HAP-1 (cell line): ENCODE measurements at regions not wholly inside any gene's neighbourhood (a gene's known extent, or its start where the extent isn't known, plus 50 kb on each side); places are given as distances from the start of the nearest gene placed in this dataset.
A peak's percentile ranks its signal among the peaks of the same experiment; 100 is the strongest.

Experiments
- DNase-seq, 2 experiments: peaks; one replicate each; pipeline ENCODE4 v3.0.0-alpha.2; 2016 to 2020; ENCODE audit warnings: low spot score in 2 of 2
- H3K27me3 ChIP-seq: fragments of 250-450 bp; sonication (Bioruptor Pico); 2 replicates; pipeline ENCODE4 v1.5.1; 2020; ENCODE audit warnings: low read depth, mild to moderate bottlenecking, moderate library complexity
- H3K36me3 ChIP-seq: fragments of 250-450 bp; sonication (Bioruptor Pico); replicated peaks from 2 replicates; pipeline ENCODE4 v1.5.1; 2020; ENCODE audit warnings: mild to moderate bottlenecking
- H3K4me1 ChIP-seq: fragments of 250-450 bp; sonication (Bioruptor Pico); 2 replicates; pipeline ENCODE4 v1.5.1; 2020; ENCODE audit warnings: mild to moderate bottlenecking
- H3K4me3 ChIP-seq: fragments of 250-450 bp; sonication (Bioruptor Pico); 2 replicates; pipeline ENCODE4 v1.5.1; 2020; ENCODE audit warnings: mild to moderate bottlenecking, moderate library complexity
- H3K9me3 ChIP-seq: fragments of 250-450 bp; sonication (Bioruptor Pico); 2 replicates; pipeline ENCODE4 v1.5.1; 2020; ENCODE audit warnings: mild to moderate bottlenecking, moderate library complexity
- in situ Hi-C: fragments of 300-500 bp; cut with MboI; formaldehyde crosslinking; loops from 3 replicates; pipeline ENCODE4 v1.14.3; 2020; ENCODE audit warnings: low sequenced_read_pairs, inconsistent platforms, mixed read lengths

DNA sequence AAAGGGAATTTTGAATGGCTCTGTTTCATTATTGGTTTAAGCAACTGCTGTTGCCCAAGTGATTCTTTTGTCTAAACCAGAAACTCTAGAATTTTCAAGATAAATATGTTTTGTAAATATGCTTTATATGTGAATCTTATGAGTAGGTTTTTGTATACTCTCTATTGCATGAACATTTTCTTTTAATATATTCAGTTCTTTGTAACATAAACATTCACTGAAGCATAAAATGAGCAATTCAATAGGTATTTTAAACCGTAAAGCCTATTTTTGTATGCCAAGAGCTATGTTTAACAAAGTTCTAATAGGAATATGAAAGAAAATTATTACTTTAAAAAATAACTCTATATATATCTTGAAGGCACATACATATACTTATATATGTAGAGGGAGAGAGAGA lies 293.1 kb downstream of the PSAT1 start:
- Histone ChIP-seq H3K9me3 (no peaks in the 10 kb centered on the region; the same call in 1 of the 2 replicates), H3K36me3 (no peaks in the 10 kb centered on the region), H3K4me1 (no peaks in the 10 kb centered on the region), H3K4me3 (no peak overlapping the region), H3K27me3 (peaks cover 9% of the 10 kb centered on the region)
- in situ Hi-C loops: no loop called here
- DNase-seq: no peak

DNA sequence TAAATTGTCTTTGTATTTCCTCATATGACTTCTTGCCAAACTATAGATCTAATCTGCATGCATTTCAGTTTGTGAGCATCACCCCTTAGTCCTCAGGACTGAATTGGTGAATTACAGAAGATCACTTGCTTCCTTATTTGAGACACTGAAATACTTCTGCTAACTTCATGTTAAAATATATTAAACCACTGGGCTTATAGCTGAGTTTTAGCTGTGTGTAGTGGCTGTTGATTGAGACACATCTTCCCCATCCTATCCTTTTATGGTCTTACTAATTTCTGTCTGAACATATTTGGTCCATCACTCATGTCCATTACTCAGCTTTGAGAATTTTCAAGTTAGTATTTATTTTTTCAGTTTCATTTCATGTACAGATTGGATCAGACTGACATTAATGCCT lies 295.9 kb downstream of the PSAT1 start:
- H3K27me3 ChIP-seq: peaks cover 21% of the 10 kb centered on the region

DNA sequence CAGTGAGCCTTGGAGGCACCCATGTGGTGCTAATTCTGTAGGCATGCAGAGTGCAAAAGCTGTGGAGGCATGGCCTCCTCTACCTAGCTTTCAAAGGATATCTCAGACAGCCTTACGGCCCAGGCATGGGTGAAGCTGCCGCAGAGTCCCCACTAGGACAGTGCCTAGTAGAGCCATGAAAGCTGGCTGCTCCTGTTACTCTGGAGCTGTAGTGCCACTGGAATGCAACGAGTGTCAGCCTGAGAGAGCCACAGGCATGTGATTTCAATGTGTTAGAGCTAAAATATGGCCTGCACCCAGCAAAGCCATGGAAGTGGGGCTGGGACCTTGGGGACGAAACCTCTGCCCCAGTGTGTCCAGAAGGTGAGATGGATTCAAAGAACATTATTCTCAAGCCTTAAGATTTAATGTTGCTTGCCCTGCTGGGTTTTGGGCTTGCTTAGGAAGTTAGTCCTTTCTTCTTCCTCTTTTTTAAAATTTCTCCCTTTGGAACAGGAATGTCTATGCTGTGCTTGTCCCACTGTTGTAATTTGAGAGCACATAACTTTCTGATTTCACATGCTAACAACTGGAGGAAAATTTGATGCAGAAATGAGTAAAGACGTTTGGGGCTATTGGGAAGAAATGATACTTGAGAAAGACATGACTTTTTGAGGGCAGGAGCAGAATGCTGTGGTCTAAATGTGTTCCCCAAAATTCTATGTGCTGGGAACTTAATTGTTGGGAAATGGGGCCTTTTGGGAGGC lies 298.4 kb downstream of the PSAT1 start:
- Histone ChIP-seq H3K9me3 (no peaks in the 10 kb centered on the region; the same call in 1 of the 2 replicates), H3K27me3 (peaks cover 36% of the 10 kb centered on the region), H3K4me3 (no peak overlapping the region), H3K4me1 (no peaks in the 10 kb centered on the region), H3K36me3 (no peaks in the 10 kb centered on the region)
- in situ Hi-C loops: no loop called here
- no peak for DNase-seq

More for the DNA sequence above, 295.9 kb downstream of the PSAT1 start:
- Histone ChIP-seq H3K9me3 (no peaks in the 10 kb centered on the region; the same call in 1 of the 2 replicates), H3K4me3 (no peak overlapping the region), H3K4me1 (no peaks in the 10 kb centered on the region), H3K36me3 (no peaks in the 10 kb centered on the region)
- in situ Hi-C loops: no loop called here
- DNase-seq: no peak

DNA sequence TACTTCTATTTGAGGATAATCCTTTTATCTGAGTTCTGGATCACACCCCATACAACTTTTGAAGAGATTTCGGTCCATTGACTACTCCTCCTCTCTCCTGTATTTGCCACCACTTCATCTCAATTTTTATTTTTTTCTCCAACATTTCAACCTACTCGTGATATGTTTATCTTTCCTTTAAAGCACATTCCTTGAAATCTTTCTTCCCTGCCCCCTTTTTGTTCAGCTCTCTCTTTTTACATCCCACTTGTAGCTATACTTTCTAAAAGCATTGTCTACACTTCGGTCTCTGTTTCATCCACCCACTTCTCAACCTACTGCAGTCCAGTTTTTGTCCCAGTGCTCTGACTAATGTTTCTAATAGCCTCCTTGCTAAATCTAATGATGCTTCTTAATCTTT lies 299.4 kb downstream of the PSAT1 start:
- no peak overlapping the region for H3K4me3 ChIP-seq
- in situ Hi-C loops: no loop called here

DNA sequence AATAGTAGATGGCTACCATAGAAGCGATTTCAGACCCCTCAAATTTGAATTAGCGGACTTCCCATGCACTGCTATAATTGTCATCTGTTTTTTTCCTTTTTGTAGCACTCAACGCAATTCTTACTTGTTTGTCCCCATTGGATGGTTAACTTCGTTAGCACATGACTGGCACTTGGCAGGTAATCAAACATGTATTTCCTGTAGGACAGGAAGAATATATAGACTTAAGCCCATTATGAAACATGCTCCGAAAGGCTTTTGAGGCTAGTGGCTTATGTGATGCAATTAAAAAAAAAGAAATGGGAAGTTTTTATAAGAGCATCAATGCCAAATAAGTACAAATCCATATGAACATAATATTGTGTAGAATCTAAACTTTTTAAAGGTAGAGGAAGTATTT lies 301.2 kb downstream of the PSAT1 start:
- H3K9me3 ChIP-seq: no peaks in the 10 kb centered on the region
- H3K4me1 ChIP-seq: no peaks in the 10 kb centered on the region
- DNase-seq: no peak
- H3K27me3 ChIP-seq: peaks cover 40% of the 10 kb centered on the region
- no peak overlapping the region for H3K4me3 ChIP-seq
- in situ Hi-C loops: no loop called here
- H3K36me3 ChIP-seq: no peaks in the 10 kb centered on the region

More for the DNA sequence above, 299.4 kb downstream of the PSAT1 start:
- Histone ChIP-seq H3K9me3 (no peaks in the 10 kb centered on the region), H3K4me1 (no peaks in the 10 kb centered on the region), H3K27me3 (peaks cover 35% of the 10 kb centered on the region), H3K36me3 (no peaks in the 10 kb centered on the region)
- no peak for DNase-seq

DNA sequence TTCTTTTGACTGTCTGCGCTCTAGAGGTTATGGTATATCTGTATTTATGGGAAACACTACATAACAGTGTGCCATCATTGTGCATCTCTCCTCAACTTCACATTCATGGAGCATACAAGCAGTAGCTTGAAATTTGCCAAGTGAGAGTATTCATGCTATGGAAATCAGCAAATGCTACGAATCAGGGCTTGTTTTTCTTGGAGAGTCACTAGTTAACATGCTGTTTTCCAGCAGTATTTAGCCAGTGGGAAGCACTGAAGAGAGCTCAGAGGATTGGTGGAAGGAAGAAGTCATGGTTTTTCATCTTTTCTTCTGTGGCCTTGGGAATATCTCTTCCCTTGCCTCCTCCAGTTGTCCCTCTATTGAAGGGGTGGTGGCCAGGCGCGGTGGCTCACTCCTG lies 303.0 kb downstream of the PSAT1 start:
- Histone ChIP-seq H3K36me3 (no peaks in the 10 kb centered on the region), H3K27me3 (peaks cover 37% of the 10 kb centered on the region), H3K4me3 (no peak overlapping the region), H3K9me3 (no peaks in the 10 kb centered on the region), H3K4me1 (no peaks in the 10 kb centered on the region)
- DNase-seq: no peak
- in situ Hi-C loops: no loop called here

DNA sequence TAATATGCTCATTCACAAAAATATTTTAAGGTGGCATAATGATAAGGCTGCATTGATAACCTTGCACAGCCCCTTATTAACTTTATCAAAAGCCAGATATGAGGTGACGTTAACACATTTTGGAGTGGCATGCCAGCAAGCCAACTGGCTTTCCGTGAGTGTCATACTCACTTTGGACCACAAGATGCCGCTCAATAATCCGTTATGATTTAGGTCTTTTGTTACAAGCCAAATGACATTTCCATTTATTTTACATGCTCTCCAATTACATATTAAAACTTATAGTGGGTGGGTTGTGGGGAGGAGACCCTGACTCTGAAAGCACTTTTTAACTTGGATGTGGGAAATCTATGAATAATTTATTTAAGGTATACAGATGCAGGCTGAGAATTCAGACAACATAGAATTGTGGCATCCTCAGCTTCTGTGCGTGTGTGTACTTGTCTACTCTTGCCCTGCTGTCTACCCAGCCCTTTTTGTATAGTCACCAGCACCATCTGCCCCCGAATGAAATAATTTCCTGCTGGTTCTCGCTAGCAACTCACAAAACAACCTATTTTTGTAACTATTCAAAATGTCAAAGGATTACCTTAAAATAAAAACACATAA lies 305.1 kb downstream of the PSAT1 start:
- H3K4me3 ChIP-seq: no peak overlapping the region
- in situ Hi-C loops: no loop called here
- peak; percentile 52 to 60 for DNase-seq

DNA sequence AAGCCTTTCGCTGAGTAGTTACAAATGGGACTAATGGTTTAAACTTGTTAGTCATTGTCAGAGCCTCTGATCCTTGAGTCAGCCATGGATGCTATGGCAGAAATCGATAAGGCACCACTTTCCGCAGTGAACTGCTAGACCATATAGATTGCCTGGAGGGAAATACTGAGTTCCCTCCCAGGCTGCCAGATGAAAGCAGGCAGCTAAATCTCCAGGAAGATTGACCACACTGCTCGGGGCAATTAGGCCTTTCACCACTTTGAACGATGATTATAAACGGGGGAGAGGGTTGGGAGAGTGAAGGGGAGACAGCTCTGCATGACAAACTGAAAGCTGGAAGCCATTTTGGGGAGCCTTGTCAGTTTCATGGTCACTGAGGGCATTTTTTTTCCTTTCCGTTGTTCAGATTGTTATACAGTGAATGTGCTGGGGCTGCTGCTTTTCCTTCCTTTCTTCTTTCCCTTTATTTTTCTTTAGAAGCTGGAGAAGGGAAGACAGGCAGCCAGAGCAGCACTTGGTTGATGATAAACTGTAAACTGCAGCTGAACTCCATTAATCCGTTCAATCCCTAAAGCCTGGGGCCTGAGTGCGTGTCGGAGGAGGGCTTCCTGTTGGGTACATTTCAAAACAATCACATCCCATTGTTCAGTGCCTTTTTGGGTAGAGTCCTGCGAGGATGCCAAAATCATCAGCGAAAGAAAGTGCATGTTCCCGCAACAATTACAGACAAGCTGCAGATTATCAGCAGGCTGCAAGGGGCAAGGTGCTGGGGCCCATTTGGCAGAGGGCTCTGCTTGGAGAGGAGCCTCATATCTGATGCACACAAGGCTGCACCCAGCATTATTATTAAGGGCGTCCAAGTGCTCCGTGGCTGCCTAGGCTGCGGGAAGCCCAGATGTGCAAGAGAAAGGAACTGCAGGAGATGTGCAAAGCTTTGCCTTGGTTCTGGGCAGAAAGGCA lies 308.4 kb downstream of the PSAT1 start:
- Histone ChIP-seq H3K36me3 (no peaks in the 10 kb centered on the region), H3K4me3 (no peak overlapping the region), H3K4me1 (no peaks in the 10 kb centered on the region), H3K9me3 (no peaks in the 10 kb centered on the region), H3K27me3 (peaks cover 24% of the 10 kb centered on the region)
- in situ Hi-C loops: no loop called here
- DNase-seq: no peak

More for the DNA sequence above, 305.1 kb downstream of the PSAT1 start:
- Histone ChIP-seq H3K27me3 (peaks cover 27% of the 10 kb centered on the region), H3K9me3 (no peaks in the 10 kb centered on the region), H3K4me1 (no peaks in the 10 kb centered on the region), H3K36me3 (no peaks in the 10 kb centered on the region)

DNA sequence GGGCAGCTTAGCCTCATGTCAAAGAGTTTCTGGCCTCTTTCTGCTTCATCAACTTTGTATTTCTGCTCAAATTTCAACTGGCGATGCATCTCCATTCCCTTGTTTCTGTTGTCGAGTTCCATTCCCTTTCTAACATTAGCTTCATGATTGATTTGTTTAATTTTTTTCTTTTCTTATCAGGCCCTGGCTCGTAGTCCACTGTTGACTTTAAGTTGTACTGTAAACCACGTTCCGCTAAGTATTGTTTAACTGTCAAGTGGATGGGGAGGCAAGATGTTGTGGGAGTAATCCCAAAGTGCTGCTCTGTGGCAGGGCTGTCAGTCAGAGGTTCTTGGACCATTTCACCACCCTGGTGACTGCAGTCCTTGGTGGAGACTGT lies 309.1 kb downstream of the PSAT1 start:
- no peak for DNase-seq
- in situ Hi-C loops: no loop called here
- H3K27me3 ChIP-seq: peaks cover 26% of the 10 kb centered on the region
- H3K4me1 ChIP-seq: no peaks in the 10 kb centered on the region
- H3K9me3 ChIP-seq: no peaks in the 10 kb centered on the region
- no peak overlapping the region for H3K4me3 ChIP-seq
- H3K36me3 ChIP-seq: no peaks in the 10 kb centered on the region

DNA sequence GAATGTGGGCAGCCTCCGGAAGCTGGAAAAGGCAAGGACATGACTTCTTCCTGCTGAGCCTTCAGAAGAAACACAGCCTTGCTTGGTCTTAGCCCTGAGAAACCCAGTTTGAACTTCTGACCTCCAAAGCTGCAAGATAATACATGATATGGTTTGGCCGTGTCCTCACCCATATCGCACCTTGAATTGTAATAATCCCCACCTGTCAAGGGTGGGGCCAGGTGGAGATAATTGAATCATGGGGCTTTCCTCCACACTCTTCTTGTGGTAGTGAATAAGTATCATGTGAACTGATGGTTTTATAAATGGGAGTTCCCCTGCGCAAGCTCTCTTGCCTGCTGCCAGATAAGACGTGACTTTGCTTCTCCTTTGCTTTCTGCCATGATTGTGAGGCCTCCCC lies 310.9 kb downstream of the PSAT1 start:
- Histone ChIP-seq H3K9me3 (no peaks in the 10 kb centered on the region), H3K27me3 (peaks cover 20% of the 10 kb centered on the region), H3K36me3 (no peaks in the 10 kb centered on the region), H3K4me3 (no peak overlapping the region), H3K4me1 (no peaks in the 10 kb centered on the region)
- in situ Hi-C loops: no loop called here
- DNase-seq: no peak

DNA sequence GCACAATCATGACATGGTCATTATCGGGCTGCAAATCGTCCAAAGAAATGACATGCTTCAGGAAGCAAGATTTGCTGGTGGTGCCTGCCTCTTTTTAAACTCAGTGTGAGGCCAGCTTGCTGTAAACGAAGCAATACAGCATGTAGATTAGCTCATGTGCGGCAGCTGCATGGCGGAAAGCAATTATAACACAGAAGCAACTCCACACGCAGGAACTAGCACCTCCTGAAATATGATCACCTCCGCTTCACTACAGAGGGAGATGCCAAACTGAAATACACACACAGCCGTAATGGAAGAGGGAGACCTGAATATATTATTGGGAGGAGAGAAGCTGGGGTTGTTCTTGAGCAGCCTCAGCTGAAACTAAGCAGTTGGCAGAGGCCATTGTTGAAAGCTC lies 312.5 kb downstream of the PSAT1 start:
- Histone ChIP-seq H3K4me1 (no peaks in the 10 kb centered on the region), H3K36me3 (no peaks in the 10 kb centered on the region), H3K9me3 (no peaks in the 10 kb centered on the region), H3K27me3 (peaks cover 19% of the 10 kb centered on the region), H3K4me3 (no peak overlapping the region)
- in situ Hi-C loops: no loop called here
- no peak for DNase-seq

DNA sequence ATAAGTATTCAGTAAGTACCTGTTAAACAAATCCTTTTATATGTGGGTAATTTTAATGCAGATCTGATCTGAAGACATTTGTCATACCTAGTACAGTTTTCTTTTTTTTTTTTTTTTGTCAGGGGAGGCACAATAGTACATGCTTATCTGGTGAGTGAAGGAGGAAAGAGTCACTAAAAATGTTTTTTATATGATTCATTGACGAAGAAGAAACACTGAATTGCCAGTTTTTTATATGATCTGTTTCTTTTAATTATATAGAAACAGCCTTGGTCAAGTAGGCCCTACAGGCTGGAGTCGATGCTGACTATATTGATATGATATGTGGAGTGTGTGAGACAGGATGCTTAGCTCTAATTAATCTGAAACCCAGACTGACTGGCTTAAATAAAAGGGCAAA lies 315.2 kb downstream of the PSAT1 start:
- Histone ChIP-seq H3K27me3 (peaks cover 19% of the 10 kb centered on the region), H3K4me1 (no peaks in the 10 kb centered on the region), H3K36me3 (no peaks in the 10 kb centered on the region), H3K4me3 (no peak overlapping the region), H3K9me3 (no peaks in the 10 kb centered on the region)
- in situ Hi-C loops: no loop called here
- no peak for DNase-seq

DNA sequence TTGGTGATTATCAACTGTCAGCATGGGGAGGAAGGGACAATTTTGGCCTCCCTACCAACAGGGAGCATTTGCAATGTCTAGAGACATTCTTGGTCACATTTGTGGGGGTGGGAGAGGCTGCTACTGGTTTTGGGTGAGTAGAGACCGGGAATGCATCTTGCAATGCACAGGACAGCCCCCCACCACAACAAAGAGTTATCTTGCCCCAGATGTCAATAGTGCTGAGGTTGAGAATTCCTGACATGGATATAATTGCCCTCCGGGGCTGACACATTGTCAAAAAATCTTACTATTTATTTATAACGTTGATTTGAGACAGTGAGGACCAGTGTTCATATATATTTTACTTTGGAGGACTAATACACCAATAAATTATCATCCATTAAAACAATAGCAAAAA lies 316.1 kb downstream of the PSAT1 start:
- Histone ChIP-seq H3K4me3 (no peak overlapping the region), H3K36me3 (no peaks in the 10 kb centered on the region), H3K27me3 (peaks cover 19% of the 10 kb centered on the region), H3K4me1 (no peaks in the 10 kb centered on the region), H3K9me3 (no peaks in the 10 kb centered on the region)
- no peak for DNase-seq
- in situ Hi-C loops: no loop called here

DNA sequence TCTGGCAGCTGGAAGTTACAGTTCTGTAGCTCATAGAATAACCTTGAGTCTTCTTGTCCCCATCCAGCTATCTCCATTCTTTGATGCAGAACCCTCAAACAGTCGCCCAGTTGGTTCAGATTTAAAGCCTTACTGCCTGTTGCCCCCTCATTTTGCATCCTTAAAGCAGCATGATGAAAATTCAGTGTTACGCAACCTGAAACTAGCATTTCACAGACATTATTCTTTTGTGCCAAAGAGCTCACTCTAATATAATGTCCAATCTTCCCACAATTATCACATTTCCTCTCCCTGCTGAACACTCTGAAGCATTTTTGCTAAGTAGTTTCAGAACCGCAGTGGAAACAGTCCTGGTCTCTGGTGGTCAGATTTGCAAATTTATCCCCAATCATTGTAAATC lies 318.0 kb downstream of the PSAT1 start:
- Histone ChIP-seq H3K36me3 (no peaks in the 10 kb centered on the region), H3K27me3 (peaks cover 8% of the 10 kb centered on the region), H3K4me1 (no peaks in the 10 kb centered on the region), H3K9me3 (no peaks in the 10 kb centered on the region), H3K4me3 (no peak overlapping the region)
- in situ Hi-C loops: no loop called here
- no peak for DNase-seq
